LNCAP (cell line): ENCODE measurements at regions not wholly inside any gene's neighbourhood (a gene's known extent, or its start where the extent isn't known, plus 50 kb on each side); places are given as distances from the start of the nearest gene placed in this dataset.

Experiments used
- CTCF ChIP-seq: fragments of 450-650 bp; IDR thresholded peaks from 2 replicates; pipeline ENCODE4 v1.5.1; 2017; ENCODE audit warnings: mild to moderate bottlenecking

GRCh38 chr4:181307824-181308223, 935.4 kb upstream of the TENM3 start:
- no peak for TF ChIP-seq CTCF

GRCh38 chr4:181308476-181309312, 934.5 kb upstream of the TENM3 start:
- no peak for TF ChIP-seq CTCF

GRCh38 chr4:181312066-181312465, 931.1 kb upstream of the TENM3 start:
- TF ChIP-seq CTCF: no peak

GRCh38 chr4:181319629-181320028, 923.6 kb upstream of the TENM3 start:
- TF ChIP-seq CTCF: no peak

- no peak for TF ChIP-seq CTCF
Observed at GRCh38 chr4:181323061-181323460, 920.1 kb upstream of the TENM3 start.

- no peak for TF ChIP-seq CTCF
Observed at GRCh38 chr4:181330654-181331201, 912.5 kb upstream of the TENM3 start.

- TF ChIP-seq CTCF: no peak
Observed at GRCh38 chr4:181331214-181331613, 912.0 kb upstream of the TENM3 start.
